ENCODE measurements at regions not wholly inside any gene's neighbourhood (a gene's known extent, or its start where the extent isn't known, plus 50 kb on each side); places are given as distances from the start of the nearest gene placed in this dataset.

DNA sequence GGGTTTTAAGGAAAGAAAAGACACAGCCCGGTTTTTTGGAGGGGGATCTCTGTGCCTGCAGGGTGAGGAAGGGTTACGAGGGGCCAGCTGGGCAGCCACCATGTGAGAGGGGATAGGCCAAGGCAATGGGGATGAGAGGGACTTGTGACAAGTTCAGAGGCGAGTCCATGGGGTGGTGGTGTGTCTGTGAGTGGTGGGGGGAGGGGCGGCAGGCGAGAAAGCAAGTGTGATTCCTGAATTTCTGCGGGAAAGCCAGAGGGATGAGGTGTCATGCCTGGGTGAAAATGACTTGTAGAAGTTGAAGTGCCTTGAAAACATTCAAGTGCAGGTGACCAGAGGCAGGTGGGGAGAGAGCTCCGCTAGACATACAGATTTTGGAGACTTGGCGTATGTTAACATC is 61.0 kb upstream of the RNF32 start:
- TF ChIP-seq, protein P1, sequence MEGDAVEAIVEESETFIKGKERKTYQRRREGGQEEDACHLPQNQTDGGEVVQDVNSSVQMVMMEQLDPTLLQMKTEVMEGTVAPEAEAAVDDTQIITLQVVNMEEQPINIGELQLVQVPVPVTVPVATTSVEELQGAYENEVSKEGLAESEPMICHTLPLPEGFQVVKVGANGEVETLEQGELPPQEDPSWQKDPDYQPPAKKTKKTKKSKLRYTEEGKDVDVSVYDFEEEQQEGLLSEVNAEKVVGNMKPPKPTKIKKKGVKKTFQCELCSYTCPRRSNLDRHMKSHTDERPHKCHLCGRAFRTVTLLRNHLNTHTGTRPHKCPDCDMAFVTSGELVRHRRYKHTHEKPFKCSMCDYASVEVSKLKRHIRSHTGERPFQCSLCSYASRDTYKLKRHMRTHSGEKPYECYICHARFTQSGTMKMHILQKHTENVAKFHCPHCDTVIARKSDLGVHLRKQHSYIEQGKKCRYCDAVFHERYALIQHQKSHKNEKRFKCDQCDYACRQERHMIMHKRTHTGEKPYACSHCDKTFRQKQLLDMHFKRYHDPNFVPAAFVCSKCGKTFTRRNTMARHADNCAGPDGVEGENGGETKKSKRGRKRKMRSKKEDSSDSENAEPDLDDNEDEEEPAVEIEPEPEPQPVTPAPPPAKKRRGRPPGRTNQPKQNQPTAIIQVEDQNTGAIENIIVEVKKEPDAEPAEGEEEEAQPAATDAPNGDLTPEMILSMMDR (IDR thresholded peaks at IDR 0.05; ENCODE audit: insufficient read depth, low read depth, low read length) = no peak
- no peak for TF ChIP-seq EZH2 (IDR thresholded peaks at IDR 0.05; ENCODE audit: insufficient read depth, low read length)
